ENCODE measurements at regions not wholly inside any gene's neighbourhood (a gene's known extent, or its start where the extent isn't known, plus 50 kb on each side); places are given as distances from the start of the nearest gene placed in this dataset.

GRCh38 chr2:60271131-60271530 lies 282.3 kb downstream of the BCL11A start:
- TF ChIP-seq EZH2phosphoT487 (conservative IDR thresholded peaks at IDR 0.05; ENCODE audit: low read length) (no peak), CTCF (IDR thresholded peaks at IDR 0.05; ENCODE audit: insufficient read depth, low read length, poor library complexity, severe bottlenecking) (no peak)
